Muscle layer of duodenum (tissue), 2 donors: ENCODE measurements at regions not wholly inside any gene's neighbourhood (a gene's known extent, or its start where the extent isn't known, plus 50 kb on each side); places are given as distances from the start of the nearest gene placed in this dataset.

Source experiments
- H3K27ac ChIP-seq: one replicate; pipeline ENCODE4 v1.7.0; 2013; ENCODE audit warnings: mild to moderate bottlenecking, low read length
- H3K27me3 ChIP-seq: one replicate; pipeline ENCODE4 v1.7.0; 2013; ENCODE audit warnings: low read depth, mild to moderate bottlenecking, control low read depth, low read length
- H3K36me3 ChIP-seq, 2 donors: one replicate each; pipeline ENCODE4 v1.7.0; 2013; ENCODE audit warnings: low read length in 2 of 2, control low read depth in 1 of 2, mild to moderate bottlenecking in 1 of 2; ENCODE audit not compliant: insufficient read depth in 2 of 2, control insufficient read depth in 1 of 2
- H3K4me1 ChIP-seq, 2 donors: one replicate each; pipeline ENCODE4 v1.7.0; 2013; ENCODE audit warnings: low read length in 2 of 2, mild to moderate bottlenecking in 2 of 2, control low read depth in 1 of 2, moderate library complexity in 1 of 2; ENCODE audit not compliant: insufficient read depth in 2 of 2, control insufficient read depth in 1 of 2
- H3K4me3 ChIP-seq, 2 donors: one replicate each; pipeline ENCODE4 v1.7.0; 2013; ENCODE audit warnings: low read length in 2 of 2, low read depth in 1 of 2, mild to moderate bottlenecking in 1 of 2
- H3K9me3 ChIP-seq, 2 donors: one replicate each; pipeline ENCODE4 v1.7.0; 2013; ENCODE audit warnings: low read length in 2 of 2, control low read depth in 1 of 2, mild to moderate bottlenecking in 1 of 2; ENCODE audit not compliant: control insufficient read depth in 1 of 2
- donor health status: healthy.

DNA sequence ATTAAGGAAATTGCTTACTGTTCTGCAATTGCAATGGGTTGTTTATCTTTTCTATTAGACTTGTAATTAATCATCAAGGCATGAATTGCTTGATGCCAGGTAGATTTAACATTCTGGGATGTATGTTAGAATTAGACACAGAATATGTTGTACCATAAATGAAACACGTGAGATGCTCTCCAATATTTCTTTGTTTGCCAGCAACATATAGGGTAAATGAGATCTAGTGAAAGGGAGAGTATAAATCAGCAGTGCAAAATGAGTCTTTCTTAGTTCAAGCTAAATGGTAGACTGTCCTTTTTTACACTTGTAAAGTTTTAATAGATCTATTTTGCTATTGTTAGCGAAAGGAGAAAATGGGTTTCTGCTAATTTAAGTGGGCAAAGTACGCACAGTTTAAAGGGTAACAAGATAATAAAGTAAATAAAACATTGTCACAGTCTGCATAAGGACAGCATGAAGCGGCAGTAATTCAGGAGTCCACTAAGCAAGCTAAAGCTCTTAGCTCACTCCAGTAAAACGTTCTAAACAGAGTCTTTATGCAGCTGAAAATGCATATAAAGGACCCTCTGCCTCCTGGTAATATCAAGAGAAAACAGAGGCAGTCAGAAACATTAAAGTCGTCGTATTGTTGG, 1137.1 kb downstream of the OLFM4 start:
- Histone ChIP-seq H3K36me3 (no peaks in the 10 kb centered on the region), H3K4me3 (no peak overlapping the region), H3K27ac (no peak overlapping the region), H3K4me1 (no peaks in the 10 kb centered on the region), H3K9me3 (no peaks in the 10 kb centered on the region), H3K27me3 (no peaks in the 10 kb centered on the region)

DNA sequence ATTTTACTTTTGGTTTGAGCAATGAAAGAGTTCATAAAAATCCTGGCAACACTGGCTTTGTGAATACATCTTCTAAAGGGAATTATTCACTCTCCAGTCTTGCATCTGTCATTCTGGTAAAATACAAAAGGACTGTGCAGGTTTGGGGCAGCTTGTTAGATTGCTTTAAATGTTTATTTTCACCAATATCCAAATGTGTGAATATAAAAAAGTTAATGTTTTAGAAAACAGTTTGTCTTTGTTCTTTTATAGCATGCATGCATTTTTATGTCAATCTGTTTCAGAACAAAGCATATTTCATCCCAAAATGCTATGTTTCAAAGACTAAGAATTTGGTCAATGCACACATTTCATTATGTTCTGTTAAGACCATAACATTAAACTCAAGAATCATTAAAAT, 1145.4 kb downstream of the OLFM4 start:
- Histone ChIP-seq H3K9me3 (no peaks in the 10 kb centered on the region), H3K27ac (no peak overlapping the region), H3K36me3 (no peaks in the 10 kb centered on the region), H3K27me3 (no peaks in the 10 kb centered on the region), H3K4me1 (no peaks in the 10 kb centered on the region), H3K4me3 (no peak overlapping the region)

- no peaks in the 10 kb centered on the region for H3K4me1 ChIP-seq
Measured at GRCh38 chr13:54175466-54175865, 1146.9 kb downstream of the OLFM4 start.

GRCh38 chr13:54177466-54177865, 1148.9 kb downstream of the OLFM4 start:
- Histone ChIP-seq H3K9me3 (no peaks in the 10 kb centered on the region), H3K27ac (no peak overlapping the region), H3K27me3 (no peaks in the 10 kb centered on the region), H3K4me1 (no peaks in the 10 kb centered on the region), H3K4me3 (no peak overlapping the region), H3K36me3 (no peaks in the 10 kb centered on the region)

More at GRCh38 chr13:54175466-54175865, 1146.9 kb downstream of the OLFM4 start:
- Histone ChIP-seq H3K27me3 (no peaks in the 10 kb centered on the region), H3K4me3 (no peak overlapping the region), H3K9me3 (no peaks in the 10 kb centered on the region), H3K27ac (no peak overlapping the region), H3K36me3 (no peaks in the 10 kb centered on the region)

GRCh38 chr13:54183166-54183565, 1154.6 kb downstream of the OLFM4 start:
- no peaks in the 10 kb centered on the region for H3K27me3 ChIP-seq
- H3K36me3 ChIP-seq: no peaks in the 10 kb centered on the region
- no peak overlapping the region for H3K27ac ChIP-seq
- H3K9me3 ChIP-seq: no peaks in the 10 kb centered on the region
- H3K4me1 ChIP-seq: no peaks in the 10 kb centered on the region
- H3K4me3 ChIP-seq: no peak overlapping the region

GRCh38 chr13:54183728-54184127, 1155.1 kb downstream of the OLFM4 start:
- Histone ChIP-seq H3K36me3 (no peaks in the 10 kb centered on the region), H3K27me3 (no peaks in the 10 kb centered on the region), H3K4me1 (no peaks in the 10 kb centered on the region), H3K27ac (no peak overlapping the region), H3K4me3 (no peak overlapping the region), H3K9me3 (no peaks in the 10 kb centered on the region)

DNA sequence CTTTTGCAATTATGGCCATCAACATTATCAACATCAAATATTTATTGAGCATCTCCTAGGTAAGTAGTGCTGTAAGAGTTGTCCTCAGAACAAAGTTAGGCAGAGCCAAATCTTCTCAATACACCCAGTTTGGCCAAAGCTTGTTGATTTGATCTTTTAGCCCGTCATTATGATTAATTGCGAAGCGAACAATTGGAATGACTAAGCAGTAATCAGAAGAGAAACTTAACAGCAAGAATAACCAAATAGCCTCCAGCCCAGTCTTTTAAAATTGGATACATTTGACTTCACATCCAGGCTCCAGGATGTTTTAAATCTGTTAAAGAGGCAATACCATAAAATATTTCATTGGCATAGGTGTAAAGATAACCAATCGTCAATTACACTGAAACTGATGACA, 1156.0 kb downstream of the OLFM4 start:
- H3K4me3 ChIP-seq: no peak overlapping the region
- no peaks in the 10 kb centered on the region for H3K27me3 ChIP-seq
- no peaks in the 10 kb centered on the region for H3K9me3 ChIP-seq
- H3K27ac ChIP-seq: no peak overlapping the region
- H3K4me1 ChIP-seq: no peaks in the 10 kb centered on the region
- H3K36me3 ChIP-seq: no peaks in the 10 kb centered on the region

DNA sequence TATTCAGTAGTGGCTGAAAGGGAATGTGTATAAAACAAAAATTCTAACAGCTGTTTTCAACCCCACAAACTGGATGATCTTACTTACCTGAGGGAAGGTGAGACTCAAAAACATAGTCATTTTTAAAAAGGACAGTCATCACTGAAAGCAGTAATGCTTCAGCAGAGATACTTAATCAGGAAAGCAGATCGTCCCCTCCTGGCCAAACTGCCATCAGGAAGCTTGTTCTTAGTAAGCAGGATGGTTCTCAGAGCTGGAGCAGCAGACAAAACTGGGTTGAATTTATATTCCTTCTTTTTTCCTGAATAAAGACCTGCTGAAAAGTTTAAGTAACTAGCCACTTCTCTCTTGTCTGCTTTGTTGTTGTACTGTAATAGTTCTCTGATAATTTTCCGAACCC, 1156.5 kb downstream of the OLFM4 start:
- Histone ChIP-seq H3K4me1 (no peaks in the 10 kb centered on the region), H3K27me3 (no peaks in the 10 kb centered on the region), H3K36me3 (no peaks in the 10 kb centered on the region), H3K9me3 (no peaks in the 10 kb centered on the region), H3K4me3 (no peak overlapping the region), H3K27ac (no peak overlapping the region)

DNA sequence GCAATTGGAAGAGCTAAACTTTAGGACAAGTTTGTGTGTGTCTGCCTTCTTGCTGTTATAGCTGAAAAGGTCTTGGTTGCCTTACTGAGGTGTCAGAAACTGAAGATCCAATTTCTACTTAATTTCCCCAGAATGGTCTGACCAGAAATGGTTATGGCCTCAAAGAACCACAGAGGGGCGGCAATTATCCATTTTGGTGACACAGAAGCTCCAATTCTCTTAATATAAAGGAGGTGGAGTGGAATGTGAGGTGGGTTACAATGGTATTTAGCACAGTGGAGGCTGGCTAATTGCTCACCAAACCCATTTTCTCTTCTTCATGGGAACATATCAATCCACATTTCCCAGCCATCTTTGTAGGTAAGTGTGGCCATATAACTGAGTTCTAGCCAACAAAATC, 1157.2 kb downstream of the OLFM4 start:
- Histone ChIP-seq H3K4me3 (no peak overlapping the region), H3K27ac (no peak overlapping the region), H3K4me1 (no peaks in the 10 kb centered on the region), H3K9me3 (no peaks in the 10 kb centered on the region), H3K36me3 (no peaks in the 10 kb centered on the region), H3K27me3 (no peaks in the 10 kb centered on the region)

GRCh38 chr13:54187461-54187860, 1158.8 kb downstream of the OLFM4 start:
- no peak overlapping the region for H3K4me3 ChIP-seq
- no peaks in the 10 kb centered on the region for H3K9me3 ChIP-seq
- H3K36me3 ChIP-seq: no peaks in the 10 kb centered on the region
- no peaks in the 10 kb centered on the region for H3K4me1 ChIP-seq
- no peaks in the 10 kb centered on the region for H3K27me3 ChIP-seq
- no peak overlapping the region for H3K27ac ChIP-seq

- H3K4me1 ChIP-seq: peaks cover 0 to 4% of the 10 kb centered on the region in 2 donors
- H3K9me3 ChIP-seq: no peaks in the 10 kb centered on the region
- no peaks in the 10 kb centered on the region for H3K36me3 ChIP-seq
- H3K4me3 ChIP-seq: no peak overlapping the region
- H3K27me3 ChIP-seq: no peaks in the 10 kb centered on the region
- H3K27ac ChIP-seq: no peak overlapping the region
Measured at GRCh38 chr13:54194233-54195024, 1165.8 kb downstream of the OLFM4 start.

DNA sequence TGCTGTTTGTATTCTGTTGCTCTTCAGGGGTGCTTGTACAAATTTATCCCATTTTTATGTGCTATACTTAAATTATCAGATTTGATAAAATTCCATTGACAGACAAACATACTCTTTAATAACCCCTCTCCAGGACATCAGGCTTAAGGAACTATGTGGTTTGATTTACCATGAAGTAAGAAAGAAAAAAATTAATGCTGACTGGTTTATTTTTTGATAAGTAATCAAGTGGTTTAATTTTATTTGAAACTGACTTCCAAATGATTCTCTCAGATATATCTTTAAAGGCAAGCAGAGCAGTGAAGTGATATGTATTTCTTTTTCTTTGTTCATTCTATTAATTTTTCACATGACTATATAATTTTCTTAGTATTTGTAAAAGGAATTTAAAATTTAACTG, 1168.1 kb downstream of the OLFM4 start:
- no peak overlapping the region for H3K4me3 ChIP-seq
- peaks cover 0 to 4% of the 10 kb centered on the region in 2 donors for H3K4me1 ChIP-seq
- no peak overlapping the region for H3K27ac ChIP-seq
- H3K9me3 ChIP-seq: no peaks in the 10 kb centered on the region
- no peaks in the 10 kb centered on the region for H3K27me3 ChIP-seq
- H3K36me3 ChIP-seq: no peaks in the 10 kb centered on the region
